Skin epidermis (tissue), 12 donors: ENCODE measurements at regions not wholly inside any gene's neighbourhood (a gene's known extent, or its start where the extent isn't known, plus 50 kb on each side); places are given as distances from the start of the nearest gene placed in this dataset.
A peak's percentile ranks its signal among the peaks of the same experiment; 100 is the strongest.
"Not testable (repeated sequence)": the region's sequence is repeated elsewhere in the genome, so short reads cannot be mapped to it uniquely, and the experiment has no call there.

Source experiments
- H3K27ac ChIP-seq, 21 experiments: fragments of 200-600 bp; sonication (generic) in 11 of 21; one replicate each; pipeline ENCODE4 v1.5.0; 2020; ENCODE audit warnings: mild to moderate bottlenecking in 3 of 21, inconsistent platforms in 2 of 21, moderate library complexity in 2 of 21
- H3K4me3 ChIP-seq, 7 experiments: fragments of 200-600 bp; sonication (generic) in 2 of 7; one replicate each; pipeline ENCODE4 v1.5.0; 2020; ENCODE audit warnings: inconsistent platforms in 2 of 7, mild to moderate bottlenecking in 2 of 7, moderate library complexity in 1 of 7

- Histone ChIP-seq H3K27ac (no peak overlapping the region), H3K4me3 (no peak overlapping the region)
Observed at GRCh38 chr6:158920311-158920905, 79.6 kb downstream of the RSPH3 start.

DNA sequence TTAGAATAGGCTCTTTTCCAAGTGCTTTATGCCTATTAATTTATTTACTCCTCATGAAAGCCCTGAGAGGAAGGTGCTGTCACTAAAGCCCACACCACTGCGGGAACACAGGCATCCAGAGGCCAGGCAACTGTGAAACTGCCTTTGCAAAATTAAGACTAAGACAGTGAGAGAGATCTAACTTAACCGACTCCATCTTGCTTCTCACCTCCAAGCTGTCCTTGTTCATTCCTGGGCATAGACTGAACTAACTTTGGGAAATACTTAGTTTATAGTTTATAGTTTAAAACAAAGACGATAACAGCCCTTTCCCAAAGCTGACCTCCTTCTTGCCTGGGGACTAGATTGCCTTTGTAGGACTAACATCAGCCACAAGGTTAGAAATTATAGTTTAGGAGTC is 80.1 kb downstream of the RSPH3 start:
- Histone ChIP-seq H3K4me3 (no peak overlapping the region), H3K27ac (no peak overlapping the region)

GRCh38 chr6:158916617-158917016 is 83.4 kb downstream of the RSPH3 start:
- Histone ChIP-seq H3K4me3 (no peak overlapping the region), H3K27ac (no peak overlapping the region)

DNA sequence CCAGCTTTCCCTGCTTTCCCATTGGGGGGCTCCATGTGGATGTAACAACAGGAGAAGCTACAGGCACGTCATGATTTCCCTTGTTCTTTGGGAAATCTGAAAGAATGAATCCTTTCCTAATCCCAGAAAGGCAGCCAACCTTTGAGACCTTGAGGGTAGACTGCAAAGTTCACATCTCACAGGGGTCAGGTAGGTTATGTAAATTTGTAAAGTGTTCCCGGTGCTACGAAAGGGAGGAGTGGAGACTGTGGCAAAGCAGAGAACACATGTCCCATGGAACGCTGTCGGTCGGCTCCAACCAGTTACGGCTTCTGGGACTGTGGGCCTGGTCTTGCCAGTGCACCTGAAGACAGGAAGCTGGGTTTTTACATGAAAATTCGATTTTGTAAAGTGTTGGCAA is 85.1 kb downstream of the RSPH3 start:
- Histone ChIP-seq H3K27ac (no peak overlapping the region), H3K4me3 (no peak overlapping the region)

- H3K27ac ChIP-seq = no peak overlapping the region
- H3K4me3 ChIP-seq = no peak overlapping the region
Observed at GRCh38 chr6:158913580-158913979, 86.4 kb downstream of the RSPH3 start.

DNA sequence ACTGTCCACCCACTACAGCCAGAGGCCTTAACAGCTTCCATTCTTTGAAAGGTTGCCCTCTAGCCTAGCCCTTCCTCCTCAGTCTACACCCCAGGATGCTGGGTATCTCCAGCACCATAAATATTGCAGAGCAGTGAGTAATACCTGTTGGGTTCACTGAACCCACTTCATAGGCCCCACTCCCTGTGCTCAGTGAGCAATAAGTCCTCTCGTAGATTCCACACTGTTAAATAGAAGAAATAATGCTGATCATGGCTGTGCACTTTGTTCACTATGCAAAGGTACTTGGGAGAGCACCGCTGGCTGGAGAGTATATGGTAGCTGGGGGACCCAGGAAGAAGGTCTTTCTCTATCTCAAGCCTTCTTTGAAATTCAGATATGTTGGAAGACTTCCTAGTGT is 87.3 kb downstream of the RSPH3 start:
- Histone ChIP-seq H3K27ac (peak overlapping the region in 1 of 21 experiments; percentile 48), H3K4me3 (no peak overlapping the region)

DNA sequence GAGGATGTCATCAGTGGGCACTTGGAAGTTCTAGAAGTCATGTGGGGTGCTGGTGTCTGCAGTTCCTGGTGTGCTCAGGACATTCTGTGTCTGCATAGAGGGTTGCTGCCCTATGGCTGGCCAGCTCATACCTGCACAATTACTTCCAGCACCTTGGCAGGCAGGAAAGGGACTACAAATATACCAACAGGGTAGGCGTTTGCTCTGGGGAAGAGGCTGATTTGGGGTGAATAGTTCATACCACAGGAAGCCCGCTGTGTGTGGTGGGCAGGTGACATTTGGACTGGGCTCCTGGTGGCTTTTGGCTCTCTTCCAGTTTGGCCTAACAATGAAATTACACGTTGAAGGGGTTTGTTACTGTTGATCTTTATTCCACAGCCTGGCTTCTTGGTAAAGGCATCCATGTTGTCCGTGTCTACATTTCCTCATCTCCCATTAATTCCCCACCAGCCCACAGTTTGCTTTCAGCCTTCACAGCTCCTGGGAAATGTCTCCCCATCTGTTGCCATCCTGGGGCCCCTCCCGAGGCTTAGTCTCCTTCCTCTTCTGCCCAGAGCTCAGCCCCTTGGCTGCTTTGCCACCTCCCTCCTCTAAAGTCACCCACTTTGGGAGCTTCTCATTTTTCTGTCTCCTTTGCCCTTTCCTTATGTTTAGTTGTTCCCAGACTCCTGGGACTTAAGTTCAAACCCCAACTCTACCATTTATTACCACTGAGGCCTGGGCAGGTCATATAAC is 88.1 kb downstream of the RSPH3 start:
- peak overlapping the region in 2 of 21 experiments; percentile 48 to 54 for H3K27ac ChIP-seq

GRCh38 chr6:158910484-158911440 is 89.2 kb downstream of the RSPH3 start:
- H3K4me3 ChIP-seq = no peak overlapping the region
- H3K27ac ChIP-seq = peak overlapping the region in 12 of 21 experiments; percentile 26 to 78 (median 55)

More for the DNA sequence above, 88.1 kb downstream of the RSPH3 start:
- H3K4me3 ChIP-seq = no peak overlapping the region

- H3K4me3 ChIP-seq = no peak overlapping the region
- H3K27ac ChIP-seq = peak overlapping the region in 7 of 21 experiments; percentile 26 to 78 (median 61)
Observed at GRCh38 chr6:158909938-158910337, 90.1 kb downstream of the RSPH3 start.

- H3K4me3 ChIP-seq = no peak overlapping the region
- peak overlapping the region in 1 of 21 experiments; percentile 38 for H3K27ac ChIP-seq
Observed at GRCh38 chr6:158908606-158909005, 89.4 kb upstream of the EZR start.

DNA sequence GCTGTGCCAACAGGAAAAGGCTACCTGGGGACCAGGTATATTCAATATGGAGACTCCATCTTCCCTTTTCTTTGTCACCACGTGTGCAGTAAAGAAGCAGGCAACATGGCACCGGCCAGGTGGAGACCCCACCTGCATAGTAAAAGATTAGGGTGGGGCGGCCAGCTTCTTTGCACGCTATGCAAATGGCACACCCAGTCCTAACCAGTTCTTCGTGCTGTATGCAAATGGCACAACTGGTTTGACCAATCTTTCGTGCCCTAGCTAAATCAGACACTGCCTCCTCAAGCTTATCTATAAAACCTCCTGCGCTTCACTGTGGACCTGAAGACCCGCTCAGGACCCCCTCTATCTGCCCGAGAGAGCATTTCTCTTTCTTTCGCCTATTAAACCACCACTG is 88.8 kb upstream of the EZR start:
- H3K4me3 ChIP-seq = no peak overlapping the region
- H3K27ac ChIP-seq = peak overlapping the region in 2 of 21 experiments; percentile 38 to 50

DNA sequence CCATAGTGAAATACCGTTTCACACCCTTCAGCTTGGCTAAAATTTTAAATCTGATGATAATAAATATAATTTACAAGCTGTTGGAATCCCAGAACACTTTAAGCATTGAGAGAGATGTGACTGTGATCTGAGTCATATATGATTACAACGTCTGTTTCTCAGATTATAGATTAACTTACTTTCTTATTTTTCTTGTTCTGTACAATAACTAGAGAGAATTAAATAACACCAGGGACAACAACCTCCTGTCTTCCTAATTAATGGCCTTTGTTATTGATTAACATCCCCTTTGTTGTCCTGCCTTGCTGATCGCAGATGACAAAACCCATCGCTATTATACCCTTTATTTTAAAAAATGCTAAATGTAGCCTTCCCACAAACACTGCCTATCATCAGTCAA is 87.8 kb upstream of the EZR start:
- Histone ChIP-seq H3K27ac (no peak overlapping the region), H3K4me3 (no peak overlapping the region)

GRCh38 chr6:158905277-158905676 is 86.1 kb upstream of the EZR start:
- Histone ChIP-seq H3K27ac (no peak overlapping the region), H3K4me3 (no peak overlapping the region)

GRCh38 chr6:158903801-158904200 is 84.6 kb upstream of the EZR start:
- Histone ChIP-seq H3K27ac (no peak overlapping the region), H3K4me3 (no peak overlapping the region)

- Histone ChIP-seq H3K27ac (peak overlapping the region in 1 of 21 experiments; percentile 63), H3K4me3 (no peak overlapping the region)
Observed at GRCh38 chr6:158900663-158901312, 81.6 kb upstream of the EZR start.

DNA sequence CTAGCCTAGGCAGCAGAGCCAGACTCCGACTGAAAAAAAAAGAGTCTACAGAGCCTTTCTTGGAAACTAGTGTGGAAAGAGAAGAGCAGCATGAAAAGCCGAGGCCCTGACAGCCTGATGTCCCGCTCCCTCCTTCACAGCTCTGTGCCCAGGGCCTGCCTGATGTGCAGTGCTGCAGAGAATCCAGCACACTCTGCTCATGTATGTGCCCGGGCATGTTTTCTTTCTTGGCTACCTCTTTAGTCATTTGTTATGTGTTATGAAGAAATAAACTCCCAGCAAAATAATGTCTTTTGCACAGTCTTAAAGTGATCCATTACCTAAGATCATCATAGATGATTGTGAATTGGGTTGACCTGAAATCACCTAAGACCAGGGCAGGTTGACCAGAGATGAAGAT is 78.1 kb upstream of the EZR start:
- peak overlapping the region in 10 of 21 experiments; percentile 2 to 70 (median 49) for H3K27ac ChIP-seq
- no peak overlapping the region for H3K4me3 ChIP-seq

DNA sequence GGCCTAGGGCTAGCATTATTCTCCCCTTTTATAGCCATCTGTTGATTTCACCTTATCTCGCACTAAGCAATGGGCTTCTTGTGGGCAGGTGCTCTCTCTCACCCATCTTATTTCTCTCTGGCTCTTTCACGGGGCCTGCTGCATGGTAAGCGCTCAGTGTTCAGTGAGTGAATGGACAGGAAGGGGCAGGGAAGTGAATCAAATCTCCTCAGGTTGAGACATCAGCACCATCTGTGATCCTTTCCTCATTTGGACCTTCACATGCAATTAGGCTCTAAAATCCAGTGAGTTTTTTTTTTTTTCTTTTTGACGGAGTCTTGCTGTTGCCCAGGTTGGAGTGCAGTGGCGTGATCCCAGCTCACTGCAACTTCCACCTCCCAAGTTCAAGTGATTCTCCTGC is 76.5 kb upstream of the EZR start:
- H3K27ac ChIP-seq = peak overlapping the region in 1 of 21 experiments; percentile 38
- H3K4me3 ChIP-seq = no peak overlapping the region

GRCh38 chr6:158894193-158894592 is 75.0 kb upstream of the EZR start:
- Histone ChIP-seq H3K4me3 (no peak overlapping the region), H3K27ac (no peak overlapping the region)

- Histone ChIP-seq H3K27ac (no peak overlapping the region), H3K4me3 (no peak overlapping the region)
Observed at GRCh38 chr6:158892266-158892665, 73.1 kb upstream of the EZR start.

DNA sequence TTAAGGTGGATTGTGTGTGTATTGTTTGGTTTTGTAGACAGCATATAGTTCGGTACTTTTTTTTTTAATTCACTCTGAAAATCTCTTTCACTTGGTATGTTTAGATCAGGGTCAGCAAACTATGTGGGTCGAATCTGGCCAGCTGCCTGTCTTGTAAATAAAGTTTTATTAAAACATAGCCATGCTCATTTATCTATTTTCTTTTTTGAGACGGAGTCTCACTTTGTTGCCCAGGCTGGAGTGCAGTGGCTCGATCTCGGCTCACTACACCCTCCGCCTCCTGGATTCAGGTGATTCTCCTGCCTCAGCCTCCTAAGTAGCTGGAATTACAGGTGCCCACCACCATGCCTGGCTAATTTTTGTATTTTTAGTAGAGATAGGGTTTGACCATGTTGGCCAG is 72.4 kb upstream of the EZR start:
- not testable (repeated sequence) for H3K27ac ChIP-seq, H3K4me3 ChIP-seq
